ENCODE measurements at regions not wholly inside any gene's neighbourhood (a gene's known extent, or its start where the extent isn't known, plus 50 kb on each side); places are given as distances from the start of the nearest gene placed in this dataset.
A peak's percentile ranks its signal among the peaks of the same experiment; 100 is the strongest.
"Not testable (repeated sequence)": the region's sequence is repeated elsewhere in the genome, so short reads cannot be mapped to it uniquely, and the experiment has no call there.

- no peaks in the 10 kb centered on the region for H3K9me3 Mint-ChIP-seq (ENCODE audit: unreplicated experiment)
- H3K4me1 Mint-ChIP-seq (ENCODE audit: low read depth, unreplicated experiment): peaks cover 3% of the 10 kb centered on the region
- H3K27me3 Mint-ChIP-seq (ENCODE audit: unreplicated experiment): no peaks in the 10 kb centered on the region
- TF ChIP-seq CTCF (IDR thresholded peaks at IDR 0.05; ENCODE audit: partially characterized antibody, unreplicated experiment): no peak
- H3K4me3 Mint-ChIP-seq (ENCODE audit: unreplicated experiment): no peak overlapping the region
- no peak for DNase-seq
- H3K27ac Mint-ChIP-seq (ENCODE audit: unreplicated experiment): no peak overlapping the region
- H3K36me3 Mint-ChIP-seq (ENCODE audit: unreplicated experiment): no peaks in the 10 kb centered on the region
Measured at GRCh38 chr13:37177125-37177524, 71.7 kb upstream of the CSNK1A1L start.

GRCh38 chr13:37175996-37176395 lies 70.5 kb upstream of the CSNK1A1L start:
- TF ChIP-seq CTCF (IDR thresholded peaks at IDR 0.05; ENCODE audit: partially characterized antibody, unreplicated experiment): no peak
- H3K9me3 Mint-ChIP-seq (ENCODE audit: unreplicated experiment): no peaks in the 10 kb centered on the region
- H3K27me3 Mint-ChIP-seq (ENCODE audit: unreplicated experiment): no peaks in the 10 kb centered on the region
- DNase-seq: no peak
- peaks cover 3% of the 10 kb centered on the region for H3K4me1 Mint-ChIP-seq (ENCODE audit: low read depth, unreplicated experiment)
- H3K4me3 Mint-ChIP-seq (ENCODE audit: unreplicated experiment): no peak overlapping the region
- no peaks in the 10 kb centered on the region for H3K36me3 Mint-ChIP-seq (ENCODE audit: unreplicated experiment)
- no peak overlapping the region for H3K27ac Mint-ChIP-seq (ENCODE audit: unreplicated experiment)

GRCh38 chr13:37173214-37173613 lies 67.8 kb upstream of the CSNK1A1L start:
- H3K27me3 Mint-ChIP-seq (ENCODE audit: unreplicated experiment): peaks cover 4% of the 10 kb centered on the region
- DNase-seq: no peak
- H3K9me3 Mint-ChIP-seq (ENCODE audit: unreplicated experiment): peaks cover 5% of the 10 kb centered on the region
- H3K27ac Mint-ChIP-seq (ENCODE audit: unreplicated experiment): no peak overlapping the region
- TF ChIP-seq CTCF (IDR thresholded peaks at IDR 0.05; ENCODE audit: partially characterized antibody, unreplicated experiment): no peak
- peaks cover 13% of the 10 kb centered on the region for H3K4me1 Mint-ChIP-seq (ENCODE audit: low read depth, unreplicated experiment)
- no peaks in the 10 kb centered on the region for H3K36me3 Mint-ChIP-seq (ENCODE audit: unreplicated experiment)
- H3K4me3 Mint-ChIP-seq (ENCODE audit: unreplicated experiment): no peak overlapping the region

GRCh38 chr13:37172226-37172625 lies 66.8 kb upstream of the CSNK1A1L start:
- not testable (repeated sequence) for H3K9me3 Mint-ChIP-seq (ENCODE audit: unreplicated experiment); H3K27ac Mint-ChIP-seq (ENCODE audit: unreplicated experiment); DNase-seq; H3K27me3 Mint-ChIP-seq (ENCODE audit: unreplicated experiment); H3K36me3 Mint-ChIP-seq (ENCODE audit: unreplicated experiment); H3K4me3 Mint-ChIP-seq (ENCODE audit: unreplicated experiment)
- H3K4me1 Mint-ChIP-seq (ENCODE audit: low read depth, unreplicated experiment): peaks cover 13% of the 10 kb centered on the region

- Mint-ChIP-seq H3K4me3 (ENCODE audit: unreplicated experiment) (peak overlapping the region; percentile 14), H3K4me1 (ENCODE audit: low read depth, unreplicated experiment) (peaks cover 18% of the 10 kb centered on the region), H3K27ac (ENCODE audit: unreplicated experiment) (peak overlapping the region; percentile 87)
Measured at GRCh38 chr13:37168926-37169325, 63.5 kb upstream of the CSNK1A1L start.

More at GRCh38 chr13:37168926-37169325, 63.5 kb upstream of the CSNK1A1L start:
- DNase-seq: peak; percentile 25
- no peaks in the 10 kb centered on the region for H3K36me3 Mint-ChIP-seq (ENCODE audit: unreplicated experiment)
- no peak for TF ChIP-seq CTCF (IDR thresholded peaks at IDR 0.05; ENCODE audit: partially characterized antibody, unreplicated experiment)
- H3K27me3 Mint-ChIP-seq (ENCODE audit: unreplicated experiment): peaks cover 4% of the 10 kb centered on the region
- H3K9me3 Mint-ChIP-seq (ENCODE audit: unreplicated experiment): peaks cover 6% of the 10 kb centered on the region

All from glutamatergic neuron (in vitro differentiated cells).